H9 (cell line): ENCODE measurements at regions not wholly inside any gene's neighbourhood (a gene's known extent, or its start where the extent isn't known, plus 50 kb on each side); places are given as distances from the start of the nearest gene placed in this dataset.

Experiments
- DNase-seq: peaks from one replicate; pipeline ENCODE4 v3.0.0-alpha.2; 2017
- H2AFZ ChIP-seq: one replicate; pipeline ENCODE4 v1.6.1; 2013; ENCODE audit warnings: mild to moderate bottlenecking, low read length, control low read depth, moderate library complexity
- H2AK5ac ChIP-seq: 2 replicates; pipeline ENCODE4 v1.6.1; 2013; ENCODE audit warnings: low read length, control low read depth, mixed read lengths; ENCODE audit not compliant: insufficient read length
- H2BK120ac ChIP-seq: one replicate; pipeline ENCODE4 v1.6.1; 2013; ENCODE audit warnings: low read depth, mild to moderate bottlenecking, low read length, control low read depth, inconsistent platforms; ENCODE audit not compliant: poor library complexity, severe bottlenecking
- H2BK12ac ChIP-seq: 2 replicates; pipeline ENCODE4 v1.6.1; 2013; ENCODE audit warnings: low read length, control low read depth, mixed read lengths, low read depth; ENCODE audit not compliant: insufficient read length
- H2BK15ac ChIP-seq: 2 replicates; pipeline ENCODE4 v1.6.1; 2013; ENCODE audit warnings: low read depth, low read length, control low read depth
- H2BK20ac ChIP-seq: one replicate; pipeline ENCODE4 v1.6.1; 2013; ENCODE audit warnings: low read depth, mild to moderate bottlenecking, low read length, control low read depth, inconsistent platforms; ENCODE audit not compliant: poor library complexity, severe bottlenecking
- H2BK5ac ChIP-seq: 2 replicates; pipeline ENCODE4 v1.6.1; 2013; ENCODE audit warnings: low read length, control low read depth, mixed read lengths; ENCODE audit not compliant: insufficient read length
- H3K14ac ChIP-seq: 2 replicates; pipeline ENCODE4 v1.6.1; 2013; ENCODE audit warnings: low read length, control low read depth; ENCODE audit not compliant: insufficient read depth
- H3K18ac ChIP-seq: 2 replicates; pipeline ENCODE4 v1.6.1; 2013; ENCODE audit warnings: low read depth, mild to moderate bottlenecking, mixed read lengths, low read length, control low read depth; ENCODE audit not compliant: insufficient read length
- H3K23ac ChIP-seq: 2 replicates; pipeline ENCODE4 v1.6.1; 2013; ENCODE audit warnings: low read length, control low read depth, mixed read lengths, low read depth; ENCODE audit not compliant: insufficient read length
- H3K23me2 ChIP-seq: 2 replicates; pipeline ENCODE4 v1.6.1; 2013; ENCODE audit warnings: low read depth, mild to moderate bottlenecking, mixed read lengths, low read length, control low read depth; ENCODE audit not compliant: insufficient read length, poor library complexity, severe bottlenecking
- H3K27ac ChIP-seq: 2 replicates; pipeline ENCODE4 v1.5.1; 2013; ENCODE audit warnings: low read length, control low read depth, mixed read lengths, low read depth; ENCODE audit not compliant: insufficient read length
- H3K27me3 ChIP-seq: 2 replicates; pipeline ENCODE4 v1.6.1; 2013; ENCODE audit warnings: low read length, control low read depth, inconsistent platforms; ENCODE audit not compliant: insufficient read depth
- H3K4ac ChIP-seq: 2 replicates; pipeline ENCODE4 v1.6.1; 2013; ENCODE audit warnings: low read depth, mild to moderate bottlenecking, control low read depth, inconsistent platforms, low read length, moderate library complexity
- H3K4me1 ChIP-seq: 2 replicates; pipeline ENCODE4 v1.6.1; 2013; ENCODE audit warnings: low read length, control low read depth, inconsistent platforms; ENCODE audit not compliant: insufficient read depth
- H3K4me2 ChIP-seq: 2 replicates; pipeline ENCODE4 v1.6.1; 2013; ENCODE audit warnings: low read length, control low read depth, mixed read lengths; ENCODE audit not compliant: insufficient read length, insufficient read depth
- H3K56ac ChIP-seq: 2 replicates; pipeline ENCODE4 v1.6.1; 2013; ENCODE audit warnings: low read depth, mild to moderate bottlenecking, mixed read lengths, low read length, control low read depth; ENCODE audit not compliant: insufficient read length
- H3K79me1 ChIP-seq: 2 replicates; pipeline ENCODE4 v1.6.1; 2013; ENCODE audit warnings: low read depth, mild to moderate bottlenecking, moderate library complexity, low read length, control low read depth, inconsistent platforms; ENCODE audit not compliant: insufficient read depth, poor library complexity, severe bottlenecking
- H3K79me2 ChIP-seq: 2 replicates; pipeline ENCODE4 v1.6.1; 2013; ENCODE audit warnings: low read length, control low read depth, inconsistent platforms; ENCODE audit not compliant: insufficient read depth
- H3K9ac ChIP-seq: 2 replicates; pipeline ENCODE4 v1.6.1; 2013; ENCODE audit warnings: low read length, control low read depth, mixed read lengths; ENCODE audit not compliant: insufficient read length; ENCODE audit errors: extremely low read depth
- H3K9me3 ChIP-seq: one replicate; pipeline ENCODE4 v1.6.1; 2013; ENCODE audit warnings: low read depth, low read length, inconsistent platforms; ENCODE audit not compliant: control insufficient read depth
- H3T11ph ChIP-seq: one replicate; pipeline ENCODE4 v1.6.1; 2013; ENCODE audit warnings: mild to moderate bottlenecking, low read length, control low read depth, inconsistent platforms
- H4K20me1 ChIP-seq: one replicate; pipeline ENCODE4 v1.6.1; 2013; ENCODE audit not compliant: control insufficient read depth, insufficient read length, insufficient read depth
- H4K5ac ChIP-seq: 2 replicates; pipeline ENCODE4 v1.6.1; 2013; ENCODE audit warnings: low read depth, mild to moderate bottlenecking, mixed read lengths, low read length, control low read depth; ENCODE audit not compliant: insufficient read length
- H4K8ac ChIP-seq: replicated peaks from 2 replicates; pipeline ENCODE4 v1.6.1; 2013; ENCODE audit warnings: low read length, control low read depth, mixed read lengths, low read depth; ENCODE audit not compliant: insufficient read length
- H4K91ac ChIP-seq: 2 replicates; pipeline ENCODE4 v1.6.1; 2013; ENCODE audit warnings: low read depth, mild to moderate bottlenecking, moderate library complexity, mixed read lengths, low read length, control low read depth; ENCODE audit not compliant: insufficient read length
- H3K27ac Mint-ChIP-seq, 3 experiments: 2 replicates in 2 of 3; 3 replicates in 1 of 3; pipeline ENCODE4 v1.8.0; 2020 to 2021; ENCODE audit warnings: mixed read lengths in 3 of 3, mild to moderate bottlenecking in 1 of 3, moderate library complexity in 1 of 3
- H3K27me3 Mint-ChIP-seq: 2 replicates; pipeline ENCODE4 v1.8.0; 2021; ENCODE audit warnings: low read depth, mild to moderate bottlenecking, moderate library complexity, mixed read lengths
- H3K36me3 Mint-ChIP-seq, 3 experiments: 2 replicates in 2 of 3; 3 replicates in 1 of 3; pipeline ENCODE4 v1.8.0; 2020 to 2021; ENCODE audit warnings: low read depth in 3 of 3, mixed read lengths in 3 of 3; ENCODE audit not compliant: insufficient read depth in 1 of 3
- H3K4me1 Mint-ChIP-seq, 2 experiments: 2 replicates each; pipeline ENCODE4 v1.8.0; 2020; ENCODE audit warnings: mixed read lengths in 2 of 2
- H3K4me3 Mint-ChIP-seq, 2 experiments: 2 replicates in 1 of 2; 3 replicates in 1 of 2; pipeline ENCODE4 v1.8.0; 2020 to 2021; ENCODE audit warnings: mild to moderate bottlenecking in 2 of 2, mixed read lengths in 2 of 2, moderate library complexity in 1 of 2
- H3K9me3 Mint-ChIP-seq, 2 experiments: 2 replicates in 1 of 2; 3 replicates in 1 of 2; pipeline ENCODE4 v1.8.0; 2020; ENCODE audit warnings: mild to moderate bottlenecking in 2 of 2, mixed read lengths in 2 of 2, moderate library complexity in 1 of 2
- WGBS: extraction: QIAGEN DNeasy Blood & Tissue Kit; methylation state at CpG from one replicate; pipeline ENCODE4 v1.1.7; 2013; ENCODE audit warnings: missing lambda C conversion rate, low lambda C conversion rate, mixed read lengths; ENCODE audit not compliant: insufficient read length; ENCODE audit errors: extremely low coverage; 5-methylcytosine and 5-hydroxymethylcytosine counted together
- TF ChIP-seq, protein P1 (sequence below): fragments of 200-600 bp; sonication (generic); conservative IDR thresholded peaks from 3 replicates; pipeline ENCODE4 v1.8.0; 2021; ENCODE audit warnings: antibody characterized with exemption, mild to moderate bottlenecking

DNA sequence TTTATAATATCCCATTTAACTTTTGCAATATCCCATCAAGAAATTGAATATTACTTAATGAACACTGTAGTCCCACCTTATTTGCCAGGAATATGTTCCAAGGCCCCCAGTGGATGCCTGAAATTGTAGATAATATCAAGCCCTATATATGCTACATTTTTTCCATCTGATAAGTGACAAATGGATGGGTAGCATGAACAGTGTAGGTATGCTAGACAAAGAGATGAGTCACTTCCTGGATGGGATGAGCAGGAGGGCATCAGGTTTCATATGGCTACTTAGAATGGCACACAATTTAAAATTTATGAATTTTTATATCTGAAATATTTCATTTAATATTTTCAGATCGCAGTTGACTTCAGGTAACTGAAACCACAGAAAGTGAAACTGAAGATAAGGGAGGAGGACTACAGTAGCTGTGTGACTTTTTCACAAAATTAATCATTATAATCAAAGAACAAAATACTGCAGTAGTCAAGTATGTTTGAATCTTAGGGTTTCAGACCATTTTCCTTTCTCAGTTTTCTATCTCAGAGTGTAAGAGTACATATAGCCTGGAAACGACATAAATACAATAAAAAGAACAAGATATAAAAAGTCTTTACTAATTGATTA, 636.4 kb upstream of the ARRDC3 start:
- no peak overlapping the region for H2BK12ac ChIP-seq

More for the DNA sequence above, 636.4 kb upstream of the ARRDC3 start:
- Mint-ChIP-seq H3K4me3 (no peak overlapping the region), H3K4me1 (peaks cover 0 to 6% of the 10 kb centered on the region in 2 experiments; a peak in 1 of 4 replicates), H3K9me3 (no peaks in the 10 kb centered on the region), H3K27ac (no peak overlapping the region), H3K27me3 (no peaks in the 10 kb centered on the region), H3K36me3 (no peaks in the 10 kb centered on the region)
- Histone ChIP-seq H3K56ac (no peak overlapping the region), H4K91ac (no peak overlapping the region), H3K27me3 (no peaks in the 10 kb centered on the region), H3K4ac (no peak overlapping the region), H3K79me2 (no peaks in the 10 kb centered on the region), H3T11ph (no peak overlapping the region), H3K9ac (no peak overlapping the region), H2AK5ac (no peak overlapping the region), H4K8ac (no peak overlapping the region), H3K18ac (no peak overlapping the region), H4K5ac (no peak overlapping the region), H3K4me1 (no peaks in the 10 kb centered on the region), H3K14ac (no peak overlapping the region), H2BK15ac (no peak overlapping the region), H2BK120ac (no peak overlapping the region), H3K23ac (no peak overlapping the region), H2BK20ac (no peak overlapping the region), H3K9me3 (no peaks in the 10 kb centered on the region), H2BK5ac (no peak overlapping the region), H3K79me1 (no peaks in the 10 kb centered on the region), H3K23me2 (no peaks in the 10 kb centered on the region), H4K20me1 (no peaks in the 10 kb centered on the region), H3K4me2 (no peak overlapping the region), H3K27ac (no peak overlapping the region), H2AFZ (no peak overlapping the region)
- DNase-seq, result no peak
- no CpG with 5 or more reads among the region's 2 CpGs for WGBS
- TF ChIP-seq, protein P1, sequence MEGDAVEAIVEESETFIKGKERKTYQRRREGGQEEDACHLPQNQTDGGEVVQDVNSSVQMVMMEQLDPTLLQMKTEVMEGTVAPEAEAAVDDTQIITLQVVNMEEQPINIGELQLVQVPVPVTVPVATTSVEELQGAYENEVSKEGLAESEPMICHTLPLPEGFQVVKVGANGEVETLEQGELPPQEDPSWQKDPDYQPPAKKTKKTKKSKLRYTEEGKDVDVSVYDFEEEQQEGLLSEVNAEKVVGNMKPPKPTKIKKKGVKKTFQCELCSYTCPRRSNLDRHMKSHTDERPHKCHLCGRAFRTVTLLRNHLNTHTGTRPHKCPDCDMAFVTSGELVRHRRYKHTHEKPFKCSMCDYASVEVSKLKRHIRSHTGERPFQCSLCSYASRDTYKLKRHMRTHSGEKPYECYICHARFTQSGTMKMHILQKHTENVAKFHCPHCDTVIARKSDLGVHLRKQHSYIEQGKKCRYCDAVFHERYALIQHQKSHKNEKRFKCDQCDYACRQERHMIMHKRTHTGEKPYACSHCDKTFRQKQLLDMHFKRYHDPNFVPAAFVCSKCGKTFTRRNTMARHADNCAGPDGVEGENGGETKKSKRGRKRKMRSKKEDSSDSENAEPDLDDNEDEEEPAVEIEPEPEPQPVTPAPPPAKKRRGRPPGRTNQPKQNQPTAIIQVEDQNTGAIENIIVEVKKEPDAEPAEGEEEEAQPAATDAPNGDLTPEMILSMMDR, result no peak
